Smooth muscle cell (in vitro differentiated cells): ENCODE measurements at regions not wholly inside any gene's neighbourhood (a gene's known extent, or its start where the extent isn't known, plus 50 kb on each side); places are given as distances from the start of the nearest gene placed in this dataset.

Source experiments
- DNase-seq: peaks from one replicate; lab custom pipeline; 2025; ENCODE audit not compliant: unreplicated experiment; lab: John Stamatoyannopoulos, UW
- H2AFZ ChIP-seq: fragments of 200-600 bp; sonication (generic); 2 replicates; pipeline ENCODE4 v1.6.0; 2016; ENCODE audit warnings: antibody characterized with exemption, low read depth, mild to moderate bottlenecking
- H3F3A ChIP-seq: fragments of 200-600 bp; sonication (generic); 2 replicates; pipeline ENCODE4 v1.6.0; 2017; ENCODE audit warnings: antibody characterized with exemption, low read depth
- H3K27ac ChIP-seq: fragments of 200-600 bp; sonication (generic); 2 replicates; pipeline ENCODE4 v1.5.1; 2016; ENCODE audit warnings: low read depth, mild to moderate bottlenecking
- H3K27me3 ChIP-seq: fragments of 200-600 bp; sonication (generic); 2 replicates; pipeline ENCODE4 v1.6.1; 2016; ENCODE audit warnings: low read depth, mild to moderate bottlenecking
- H3K36me3 ChIP-seq: fragments of 200-600 bp; sonication (generic); 2 replicates; pipeline ENCODE4 v1.5.1; 2016; ENCODE audit warnings: low read depth
- H3K4me1 ChIP-seq: fragments of 200-600 bp; sonication (generic); 2 replicates; pipeline ENCODE4 v1.5.1; 2016; ENCODE audit warnings: low read depth
- H3K4me2 ChIP-seq: fragments of 200-600 bp; sonication (generic); 2 replicates; pipeline ENCODE4 v1.6.0; 2016; ENCODE audit warnings: mild to moderate bottlenecking
- H3K4me3 ChIP-seq: fragments of 200-600 bp; sonication (generic); 2 replicates; pipeline ENCODE4 v1.5.1; 2016; ENCODE audit warnings: mild to moderate bottlenecking
- H3K79me2 ChIP-seq: fragments of 200-600 bp; sonication (generic); 2 replicates; pipeline ENCODE4 v1.6.0; 2016; ENCODE audit warnings: low read depth, mild to moderate bottlenecking
- H3K9ac ChIP-seq: fragments of 200-600 bp; sonication (generic); 2 replicates; pipeline ENCODE4 v1.6.0; 2016; ENCODE audit warnings: low read depth
- H3K9me3 ChIP-seq: fragments of 200-600 bp; sonication (generic); replicated peaks from 2 replicates; pipeline ENCODE4 v1.5.1; 2016; ENCODE audit warnings: low read depth
- H4K20me1 ChIP-seq: fragments of 200-600 bp; sonication (generic); 2 replicates; pipeline ENCODE4 v1.6.0; 2016; ENCODE audit warnings: low read depth
- CTCF ChIP-seq: fragments of 200-600 bp; sonication (generic); IDR thresholded peaks from 2 replicates; pipeline ENCODE4 v1.5.1; 2017; ENCODE audit warnings: borderline replicate concordance, mild to moderate bottlenecking, antibody characterized with exemption; ENCODE audit not compliant: insufficient read depth, poor library complexity, severe bottlenecking
- WGBS: methylation state at CpG from one replicate; pipeline ENCODE4 v1.1.7; 2016; ENCODE audit warnings: low lambda C conversion rate; 5-methylcytosine and 5-hydroxymethylcytosine counted together

GRCh38 chr6:97919631-97920030 lies 636.6 kb upstream of the MMS22L start:
- Histone ChIP-seq H3F3A (no peaks in the 10 kb centered on the region), H3K4me2 (no peak overlapping the region), H4K20me1 (no peaks in the 10 kb centered on the region), H3K27me3 (no peaks in the 10 kb centered on the region), H3K4me1 (peaks cover 12% of the 10 kb centered on the region), H3K27ac (no peak overlapping the region), H3K79me2 (no peaks in the 10 kb centered on the region), H3K9ac (no peak overlapping the region), H3K4me3 (no peak overlapping the region), H3K36me3 (no peaks in the 10 kb centered on the region), H3K9me3 (no peaks in the 10 kb centered on the region), H2AFZ (no peak overlapping the region)
- no peak for TF ChIP-seq CTCF
- no peak for DNase-seq

GRCh38 chr6:97923249-97923648 lies 640.2 kb upstream of the MMS22L start:
- WGBS: 90% methylated on average over 2 of the region's 2 CpGs
- no peaks in the 10 kb centered on the region for H3K27me3 ChIP-seq
- TF ChIP-seq CTCF: no peak
- no peak overlapping the region for H3K4me2 ChIP-seq
- no peaks in the 10 kb centered on the region for H3K36me3 ChIP-seq
- H3K4me3 ChIP-seq: no peak overlapping the region
- DNase-seq: no peak
- no peak overlapping the region for H3K27ac ChIP-seq
- no peaks in the 10 kb centered on the region for H3K9me3 ChIP-seq
- H3K79me2 ChIP-seq: no peaks in the 10 kb centered on the region
- no peak overlapping the region for H3K9ac ChIP-seq
- H3K4me1 ChIP-seq: peaks cover 9% of the 10 kb centered on the region
- no peaks in the 10 kb centered on the region for H4K20me1 ChIP-seq
- H3F3A ChIP-seq: no peaks in the 10 kb centered on the region
- no peak overlapping the region for H2AFZ ChIP-seq

- Histone ChIP-seq H3K4me2 (no peak overlapping the region), H3K27me3 (no peaks in the 10 kb centered on the region), H3F3A (no peaks in the 10 kb centered on the region), H3K9me3 (no peaks in the 10 kb centered on the region), H3K9ac (no peak overlapping the region), H4K20me1 (no peaks in the 10 kb centered on the region), H3K4me3 (no peak overlapping the region), H3K36me3 (no peaks in the 10 kb centered on the region), H3K27ac (no peak overlapping the region), H2AFZ (no peak overlapping the region), H3K4me1 (peaks cover 9% of the 10 kb centered on the region), H3K79me2 (no peaks in the 10 kb centered on the region)
- 87% methylated on average over 2 of the region's 2 CpGs for WGBS
- DNase-seq: no peak
- TF ChIP-seq CTCF: peak; percentile 10
Observed at GRCh38 chr6:97925504-97925903, 642.5 kb upstream of the MMS22L start.

GRCh38 chr6:97939440-97940168 lies 656.6 kb upstream of the MMS22L start:
- Histone ChIP-seq H3K79me2 (no peaks in the 10 kb centered on the region), H3K27ac (no peak overlapping the region), H3F3A (no peaks in the 10 kb centered on the region), H3K4me1 (no peaks in the 10 kb centered on the region), H3K9me3 (no peaks in the 10 kb centered on the region), H3K4me3 (no peak overlapping the region), H4K20me1 (no peaks in the 10 kb centered on the region), H3K9ac (no peak overlapping the region), H2AFZ (no peak overlapping the region), H3K36me3 (no peaks in the 10 kb centered on the region), H3K4me2 (no peak overlapping the region), H3K27me3 (no peaks in the 10 kb centered on the region)
- no peak for DNase-seq
- WGBS: 81% methylated on average over 3 of the region's 3 CpGs
- no peak for TF ChIP-seq CTCF
